Activated naive CD8-positive, alpha-beta T cell treated with anti-CD3 and anti-CD28 coated beads, Interleukin-2, amount 50 U/mL, for 24 hours (primary cell): ENCODE measurements at regions not wholly inside any gene's neighbourhood (a gene's known extent, or its start where the extent isn't known, plus 50 kb on each side); places are given as distances from the start of the nearest gene placed in this dataset.

Source experiments
- ATAC-seq: fragments of 150-1000 bp; cut with Tn5 transposase; one replicate; pipeline ENCODE4 v1.10.0; 2021
- DNase-seq: peaks from one replicate; pipeline ENCODE4 v3.0.0; 2021
- H3K27ac Mint-ChIP-seq: one replicate; pipeline ENCODE4 v1.8.0; 2021; ENCODE audit warnings: mild to moderate bottlenecking, mixed read lengths
- H3K27me3 Mint-ChIP-seq: one replicate; pipeline ENCODE4 v1.8.0; 2021; ENCODE audit warnings: mixed read lengths
- H3K36me3 Mint-ChIP-seq: one replicate; pipeline ENCODE4 v1.8.0; 2021; ENCODE audit warnings: low read depth, mixed read lengths
- H3K4me1 Mint-ChIP-seq: one replicate; pipeline ENCODE4 v1.8.0; 2021; ENCODE audit warnings: mixed read lengths
- H3K4me3 Mint-ChIP-seq: one replicate; pipeline ENCODE4 v1.8.0; 2021; ENCODE audit warnings: mild to moderate bottlenecking, moderate library complexity, mixed read lengths
- H3K9me3 Mint-ChIP-seq: one replicate; pipeline ENCODE4 v1.8.0; 2021; ENCODE audit warnings: mixed read lengths

DNA sequence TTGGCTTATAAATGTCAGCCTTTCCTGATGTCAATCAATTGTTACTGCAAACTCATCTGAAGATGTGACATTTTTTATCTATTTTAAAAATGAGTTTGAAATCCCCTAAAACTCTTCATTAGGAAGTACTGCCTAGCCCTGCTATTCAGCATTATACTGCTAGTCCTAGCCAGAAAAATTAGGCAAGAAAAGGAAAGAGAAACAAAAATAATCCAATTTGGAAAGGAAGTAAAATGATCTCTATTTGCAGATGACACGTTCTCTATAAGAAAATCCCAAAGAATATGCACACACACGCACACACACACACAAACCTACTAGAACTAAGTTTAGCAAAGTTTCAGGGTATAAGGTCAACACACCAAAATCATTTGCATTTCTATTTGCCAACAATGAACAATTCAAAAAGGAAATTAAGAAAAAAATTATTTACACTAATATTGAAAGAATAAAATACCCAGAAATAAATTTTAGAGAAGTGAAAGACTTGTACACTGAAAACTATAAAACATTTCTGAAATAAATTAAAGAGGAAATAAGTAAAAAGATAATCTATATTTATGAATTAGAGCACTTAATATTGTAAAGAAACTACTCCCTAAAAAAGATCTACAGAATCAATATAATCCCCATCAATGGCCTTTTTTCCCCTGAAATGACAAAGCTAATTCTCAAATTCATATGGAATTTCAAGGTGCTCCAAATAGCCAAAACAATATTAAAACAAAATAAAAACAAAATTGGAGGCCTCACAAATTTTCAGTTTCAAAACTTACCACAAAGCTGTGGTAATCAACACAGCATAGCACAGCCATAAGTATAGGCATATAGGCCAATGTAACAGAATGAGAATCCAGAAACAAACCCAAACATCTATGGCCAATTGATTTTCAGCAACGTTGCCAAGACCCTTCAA lies 433.7 kb upstream of the TRIB2 start:
- no peak overlapping the region for H3K27ac Mint-ChIP-seq
- H3K27me3 Mint-ChIP-seq, result peaks cover 3% of the 10 kb centered on the region
- DNase-seq, result no peak
- H3K4me1 Mint-ChIP-seq, result peaks cover 22% of the 10 kb centered on the region
- ATAC-seq, result no peak
- no peak overlapping the region for H3K4me3 Mint-ChIP-seq
- no peaks in the 10 kb centered on the region for H3K9me3 Mint-ChIP-seq
- no peaks in the 10 kb centered on the region for H3K36me3 Mint-ChIP-seq

DNA sequence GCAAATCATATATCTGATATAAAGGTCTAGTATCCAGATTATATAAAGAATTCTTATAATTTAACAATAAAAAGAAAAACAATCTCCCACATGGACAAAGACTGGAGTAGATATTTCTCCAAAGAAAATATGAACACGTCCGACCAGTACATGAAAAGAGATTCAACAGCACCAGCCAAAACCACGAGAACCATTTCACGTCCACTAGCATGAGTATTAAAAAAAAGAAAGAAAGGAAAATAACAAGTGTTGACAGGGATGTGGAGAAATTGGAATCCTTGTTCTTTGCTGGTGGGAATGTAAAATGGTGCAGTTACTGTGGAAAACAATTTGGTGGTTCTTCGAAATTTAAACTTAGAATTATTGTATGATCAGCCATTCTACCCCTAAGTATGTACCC lies 432.7 kb upstream of the TRIB2 start:
- H3K27ac Mint-ChIP-seq, result peak overlapping the region; percentile 70
- H3K36me3 Mint-ChIP-seq, result no peaks in the 10 kb centered on the region
- no peaks in the 10 kb centered on the region for H3K9me3 Mint-ChIP-seq
- no peak for DNase-seq
- no peak for ATAC-seq
- H3K4me1 Mint-ChIP-seq, result peaks cover 25% of the 10 kb centered on the region
- H3K27me3 Mint-ChIP-seq, result peaks cover 3% of the 10 kb centered on the region
- H3K4me3 Mint-ChIP-seq, result no peak overlapping the region

DNA sequence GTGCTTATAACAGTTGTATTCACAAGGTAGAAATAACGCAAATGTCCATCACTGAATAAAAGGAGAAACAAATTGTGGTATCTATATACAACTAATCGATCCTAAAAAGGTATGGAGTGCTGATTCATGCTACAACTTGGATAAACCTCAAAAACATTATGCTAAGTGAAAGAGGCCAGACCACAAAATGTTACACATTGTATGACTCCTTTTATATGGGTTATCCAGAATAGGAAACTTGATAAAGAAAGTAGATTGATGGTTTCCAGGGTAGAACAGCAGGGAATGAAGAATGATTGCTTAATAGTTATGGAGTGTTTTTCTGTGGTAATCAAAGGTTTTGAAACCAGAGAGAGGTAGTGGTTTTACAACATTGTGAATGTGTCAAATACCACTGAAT lies 432.2 kb upstream of the TRIB2 start:
- no peaks in the 10 kb centered on the region for H3K9me3 Mint-ChIP-seq
- H3K4me1 Mint-ChIP-seq, result peaks cover 25% of the 10 kb centered on the region
- H3K27ac Mint-ChIP-seq, result peak overlapping the region; percentile 70
- H3K27me3 Mint-ChIP-seq, result peaks cover 3% of the 10 kb centered on the region
- H3K36me3 Mint-ChIP-seq, result no peaks in the 10 kb centered on the region
- ATAC-seq (peak; percentile 76), DNase-seq (no peak)
- no peak overlapping the region for H3K4me3 Mint-ChIP-seq

DNA sequence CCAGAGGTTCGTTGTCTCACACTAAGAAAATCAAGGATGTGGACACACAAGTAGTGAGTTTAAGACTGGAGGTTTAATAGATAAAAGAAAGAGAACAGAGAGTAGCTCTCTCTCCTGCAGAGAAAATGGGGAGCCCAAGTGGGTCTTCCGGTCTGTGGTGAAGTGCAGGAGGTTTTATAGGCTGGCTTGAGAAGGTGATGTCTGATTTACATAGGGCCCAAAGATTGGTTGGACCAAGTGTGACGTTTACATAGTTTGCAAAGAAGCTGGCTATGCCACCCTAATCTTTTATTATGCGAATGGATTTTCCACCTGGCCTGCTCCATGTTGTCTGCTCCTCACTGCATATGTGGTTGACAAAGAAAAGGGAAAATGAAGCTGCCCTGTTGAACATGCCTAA lies 430.4 kb upstream of the TRIB2 start:
- no peak overlapping the region for H3K4me3 Mint-ChIP-seq
- H3K9me3 Mint-ChIP-seq, result peaks cover 5% of the 10 kb centered on the region
- H3K36me3 Mint-ChIP-seq, result peaks cover 2% of the 10 kb centered on the region
- DNase-seq (no peak), ATAC-seq (no peak)
- no peak overlapping the region for H3K27ac Mint-ChIP-seq
- peaks cover 10% of the 10 kb centered on the region for H3K27me3 Mint-ChIP-seq
- H3K4me1 Mint-ChIP-seq, result peaks cover 27% of the 10 kb centered on the region

DNA sequence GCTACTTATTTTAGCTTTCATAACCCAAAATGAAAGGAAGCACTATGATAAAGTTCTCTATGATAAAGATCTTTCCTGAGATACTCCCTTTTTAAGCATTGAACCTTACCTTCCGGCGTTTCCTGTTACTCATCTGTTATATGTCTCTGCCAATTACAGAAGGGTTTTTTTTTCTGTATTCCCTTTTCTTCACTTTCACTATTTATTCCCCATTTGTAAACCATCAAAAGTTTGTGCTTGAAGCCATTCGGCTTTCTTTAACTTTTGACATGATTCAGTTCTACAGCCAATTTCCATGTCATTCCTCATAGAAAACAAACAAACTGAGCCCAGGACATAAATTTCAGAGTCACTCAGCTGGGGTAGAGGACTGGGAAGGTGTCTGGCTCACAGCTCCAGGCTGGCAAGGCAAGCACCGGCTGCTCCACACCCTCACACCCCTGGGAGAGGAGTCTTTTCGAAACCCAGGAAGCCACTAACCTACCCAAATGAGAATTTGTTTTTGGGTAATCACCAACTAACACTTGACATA lies 429.4 kb upstream of the TRIB2 start:
- H3K9me3 Mint-ChIP-seq, result peaks cover 9% of the 10 kb centered on the region
- no peak overlapping the region for H3K27ac Mint-ChIP-seq
- H3K36me3 Mint-ChIP-seq, result peaks cover 2% of the 10 kb centered on the region
- H3K27me3 Mint-ChIP-seq, result peaks cover 12% of the 10 kb centered on the region
- no peak for DNase-seq
- no peak for ATAC-seq
- H3K4me1 Mint-ChIP-seq, result peaks cover 28% of the 10 kb centered on the region
- H3K4me3 Mint-ChIP-seq, result no peak overlapping the region

DNA sequence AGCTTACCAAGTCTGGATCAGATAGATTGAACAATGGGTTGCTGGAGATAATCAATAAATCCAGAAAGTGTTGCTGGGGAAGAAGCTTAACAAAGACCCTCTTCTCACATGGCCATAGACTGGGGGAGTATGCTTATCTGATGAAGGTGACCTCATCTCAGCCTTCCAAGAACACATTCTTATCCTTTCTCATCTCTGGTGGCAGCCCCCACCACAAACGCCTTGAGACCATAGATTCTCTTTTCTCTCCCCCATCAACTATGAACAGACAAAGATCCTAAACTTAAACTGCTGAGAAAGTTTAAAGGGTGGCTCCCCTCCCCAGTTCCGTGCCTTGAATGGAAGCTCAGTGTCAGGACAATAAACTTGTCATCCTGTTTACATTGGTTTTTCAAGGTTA lies 428.7 kb upstream of the TRIB2 start:
- Mint-ChIP-seq H3K36me3 (peaks cover 3% of the 10 kb centered on the region), H3K4me3 (no peak overlapping the region), H3K4me1 (peaks cover 30% of the 10 kb centered on the region), H3K27me3 (peaks cover 12% of the 10 kb centered on the region), H3K9me3 (peaks cover 9% of the 10 kb centered on the region), H3K27ac (no peak overlapping the region)
- DNase-seq (no peak), ATAC-seq (no peak)

DNA sequence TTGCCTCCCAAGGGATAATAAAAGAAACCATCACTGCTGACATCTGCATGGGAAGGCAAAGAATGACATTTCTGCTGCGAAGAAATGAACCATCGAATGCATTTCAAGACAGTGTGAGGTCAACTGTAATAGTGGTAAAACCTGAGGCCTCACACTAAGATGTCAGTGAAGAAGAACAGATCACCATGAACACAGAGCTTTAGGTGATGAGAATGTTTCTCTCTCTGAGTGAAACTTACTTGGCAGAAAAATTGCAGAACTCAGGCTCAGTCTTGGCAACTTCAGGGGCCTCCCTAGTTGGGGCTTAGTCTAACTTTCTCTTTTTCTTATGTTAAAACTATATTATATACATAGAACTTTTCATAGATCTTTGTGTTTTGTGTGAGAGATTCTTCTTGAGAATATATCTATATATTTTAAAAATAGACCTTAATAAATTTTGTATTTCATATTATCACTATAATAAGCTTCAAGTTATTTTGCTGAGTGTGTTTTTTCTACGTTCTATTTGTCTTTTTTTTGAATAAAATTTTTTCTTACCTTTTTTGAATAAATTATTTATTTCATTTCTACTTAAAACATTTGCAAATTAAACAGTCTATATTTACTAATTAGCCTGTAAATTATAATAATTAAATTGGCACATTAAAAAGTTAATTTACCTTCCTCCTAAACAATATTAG lies 427.5 kb upstream of the TRIB2 start:
- no peak overlapping the region for H3K4me3 Mint-ChIP-seq
- H3K4me1 Mint-ChIP-seq, result peaks cover 40% of the 10 kb centered on the region
- no peak for ATAC-seq
- peaks cover 12% of the 10 kb centered on the region for H3K27me3 Mint-ChIP-seq
- DNase-seq, result no peak
- no peak overlapping the region for H3K27ac Mint-ChIP-seq
- peaks cover 3% of the 10 kb centered on the region for H3K36me3 Mint-ChIP-seq
- H3K9me3 Mint-ChIP-seq, result peaks cover 9% of the 10 kb centered on the region

DNA sequence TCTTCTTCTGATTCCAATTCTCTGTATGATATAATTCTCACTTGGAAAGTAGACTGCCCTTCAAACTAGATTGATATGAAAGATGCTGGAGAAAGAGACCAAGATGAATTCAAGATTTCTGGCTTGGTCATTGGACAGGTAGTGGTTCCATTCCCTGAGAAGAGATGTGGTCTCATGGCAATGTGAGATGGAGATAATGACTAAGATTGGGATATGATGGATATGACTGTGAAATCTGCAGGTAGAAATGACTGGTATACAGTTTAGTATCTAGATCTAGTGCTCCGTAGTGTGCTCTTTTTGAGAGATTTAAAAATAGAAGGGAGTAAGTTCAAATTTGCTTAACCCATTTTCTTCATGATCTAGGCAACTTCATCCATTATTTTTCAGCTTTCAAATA lies 425.4 kb upstream of the TRIB2 start:
- Mint-ChIP-seq H3K4me1 (peaks cover 49% of the 10 kb centered on the region), H3K4me3 (no peak overlapping the region), H3K27me3 (peaks cover 10% of the 10 kb centered on the region), H3K9me3 (peaks cover 13% of the 10 kb centered on the region), H3K36me3 (peaks cover 3% of the 10 kb centered on the region), H3K27ac (no peak overlapping the region)
- ATAC-seq (no peak), DNase-seq (no peak)

DNA sequence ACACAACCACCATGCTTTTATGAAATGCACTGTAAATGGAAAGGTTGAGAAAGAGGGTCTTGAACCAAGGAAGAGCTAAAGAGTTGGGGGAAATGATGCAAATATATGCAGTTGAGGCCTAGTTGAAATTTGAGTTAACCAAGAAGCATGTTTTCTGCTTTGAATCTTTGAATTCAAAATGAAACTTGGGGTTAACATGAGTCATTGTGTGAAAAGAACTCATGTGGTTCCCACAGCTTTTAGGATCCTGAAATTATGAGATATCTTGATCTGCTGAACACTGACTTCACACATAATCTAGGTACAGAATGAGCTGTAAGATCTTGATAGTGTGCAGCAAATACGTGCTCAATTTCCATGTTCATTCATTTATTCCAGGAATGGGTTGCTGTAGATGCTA lies 422.9 kb upstream of the TRIB2 start:
- Mint-ChIP-seq H3K4me1 (peaks cover 40% of the 10 kb centered on the region), H3K27me3 (peaks cover 14% of the 10 kb centered on the region), H3K36me3 (peaks cover 3% of the 10 kb centered on the region), H3K9me3 (peaks cover 13% of the 10 kb centered on the region), H3K27ac (peak overlapping the region; percentile 71), H3K4me3 (no peak overlapping the region)
- no peak for DNase-seq
- ATAC-seq, result peak; percentile 98

DNA sequence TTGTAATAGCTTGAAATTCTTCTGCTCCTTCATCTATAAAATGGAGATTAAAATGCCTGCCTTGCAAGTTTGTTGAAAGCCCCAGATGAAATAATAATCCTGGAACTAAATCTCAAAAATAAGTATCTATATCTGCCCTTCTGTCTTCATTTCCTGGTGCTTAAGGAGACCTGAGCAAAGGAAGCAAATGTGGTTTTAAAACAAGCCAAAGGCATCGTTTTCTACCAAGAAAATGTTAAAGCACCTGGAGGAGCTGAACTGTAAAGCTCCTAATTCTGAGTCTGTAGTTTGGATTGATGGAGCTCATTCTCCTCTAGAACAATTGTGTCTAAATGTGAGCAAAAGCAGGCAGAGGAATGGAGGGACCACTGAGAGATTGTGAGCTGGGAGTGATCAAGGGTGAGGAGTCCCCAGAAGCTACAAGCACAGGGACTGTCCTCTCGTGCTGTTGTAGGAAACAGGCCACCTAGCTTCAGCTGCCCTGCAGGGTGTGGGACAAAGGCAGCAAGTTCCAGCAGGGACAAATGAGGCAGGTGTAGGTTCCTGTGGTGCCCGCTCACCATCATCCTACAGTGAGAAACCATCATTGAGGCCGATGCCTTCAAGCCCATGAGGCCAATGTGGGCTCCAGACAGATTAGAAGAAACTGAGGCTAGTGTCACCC lies 420.7 kb upstream of the TRIB2 start:
- Mint-ChIP-seq H3K36me3 (peaks cover 3% of the 10 kb centered on the region), H3K9me3 (peaks cover 11% of the 10 kb centered on the region), H3K27me3 (peaks cover 9% of the 10 kb centered on the region), H3K4me1 (peaks cover 40% of the 10 kb centered on the region), H3K27ac (no peak overlapping the region), H3K4me3 (no peak overlapping the region)
- ATAC-seq, result no peak
- DNase-seq, result no peak

DNA sequence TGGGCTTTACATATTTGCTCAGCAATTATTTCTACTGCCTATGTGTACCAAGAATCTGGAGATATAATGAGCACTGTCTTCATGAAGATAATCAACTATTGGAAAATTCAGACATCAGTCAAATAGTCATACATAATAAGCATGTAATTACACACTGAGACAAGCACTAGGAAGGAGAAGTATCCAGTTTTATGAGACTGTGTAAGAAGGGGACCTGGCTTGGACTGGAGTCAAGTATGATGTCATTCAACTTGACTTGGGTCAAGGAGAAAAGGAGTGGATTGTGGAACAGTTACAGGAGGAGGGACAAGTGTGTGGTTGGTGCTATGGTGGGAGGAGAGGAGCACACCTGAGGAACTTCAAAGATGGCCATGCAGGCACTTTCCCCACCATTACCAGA lies 419.8 kb upstream of the TRIB2 start:
- peaks cover 1% of the 10 kb centered on the region for H3K36me3 Mint-ChIP-seq
- H3K27ac Mint-ChIP-seq, result no peak overlapping the region
- DNase-seq (no peak), ATAC-seq (no peak)
- H3K9me3 Mint-ChIP-seq, result peaks cover 4% of the 10 kb centered on the region
- peaks cover 46% of the 10 kb centered on the region for H3K4me1 Mint-ChIP-seq
- H3K27me3 Mint-ChIP-seq, result peaks cover 4% of the 10 kb centered on the region
- H3K4me3 Mint-ChIP-seq, result no peak overlapping the region

DNA sequence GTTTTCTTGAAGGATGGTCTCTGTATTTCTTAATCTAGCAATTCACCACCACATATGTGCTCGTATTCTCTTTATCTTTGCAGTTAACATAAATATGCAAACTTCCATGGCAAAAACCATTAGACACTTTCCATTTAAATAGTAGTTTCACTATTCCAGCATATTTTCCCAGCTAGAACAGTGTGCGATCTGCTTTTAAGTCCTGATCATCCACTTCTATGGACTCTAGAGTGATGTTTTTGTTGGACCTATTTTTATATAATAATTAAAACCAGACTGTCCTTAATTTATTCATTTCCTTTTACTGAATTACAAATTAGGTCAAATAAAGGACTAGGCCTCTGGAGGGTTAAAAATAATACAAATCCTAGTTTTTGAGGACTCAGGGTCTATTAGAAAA lies 418.4 kb upstream of the TRIB2 start:
- Mint-ChIP-seq H3K36me3 (no peaks in the 10 kb centered on the region), H3K4me1 (peaks cover 57% of the 10 kb centered on the region), H3K27me3 (peaks cover 4% of the 10 kb centered on the region), H3K27ac (no peak overlapping the region), H3K9me3 (peaks cover 4% of the 10 kb centered on the region), H3K4me3 (no peak overlapping the region)
- DNase-seq (no peak), ATAC-seq (no peak)

DNA sequence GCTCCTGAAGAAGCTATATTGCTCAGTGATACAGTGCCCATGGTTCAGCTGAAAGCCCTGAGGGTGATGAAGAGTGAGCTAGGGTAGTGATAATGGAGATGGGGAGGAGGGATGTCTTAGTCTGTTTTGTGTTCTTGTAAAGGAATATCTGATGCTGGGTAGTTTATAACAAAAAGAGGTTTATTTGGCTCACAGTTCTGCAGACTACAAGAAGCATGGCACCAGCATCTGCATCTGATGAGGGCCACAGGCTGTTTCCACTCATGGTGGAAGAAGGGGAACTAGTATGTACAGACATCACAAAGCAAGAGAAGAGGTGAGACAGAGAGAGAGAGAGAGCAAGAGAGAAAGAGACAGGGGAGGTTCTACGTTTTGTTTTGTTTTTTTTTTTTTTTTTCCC lies 417.3 kb upstream of the TRIB2 start:
- H3K4me1 Mint-ChIP-seq, result peaks cover 54% of the 10 kb centered on the region
- H3K27me3 Mint-ChIP-seq, result peaks cover 4% of the 10 kb centered on the region
- DNase-seq, result no peak
- peaks cover 3% of the 10 kb centered on the region for H3K9me3 Mint-ChIP-seq
- ATAC-seq, result no peak
- no peak overlapping the region for H3K4me3 Mint-ChIP-seq
- no peaks in the 10 kb centered on the region for H3K36me3 Mint-ChIP-seq
- H3K27ac Mint-ChIP-seq, result no peak overlapping the region

DNA sequence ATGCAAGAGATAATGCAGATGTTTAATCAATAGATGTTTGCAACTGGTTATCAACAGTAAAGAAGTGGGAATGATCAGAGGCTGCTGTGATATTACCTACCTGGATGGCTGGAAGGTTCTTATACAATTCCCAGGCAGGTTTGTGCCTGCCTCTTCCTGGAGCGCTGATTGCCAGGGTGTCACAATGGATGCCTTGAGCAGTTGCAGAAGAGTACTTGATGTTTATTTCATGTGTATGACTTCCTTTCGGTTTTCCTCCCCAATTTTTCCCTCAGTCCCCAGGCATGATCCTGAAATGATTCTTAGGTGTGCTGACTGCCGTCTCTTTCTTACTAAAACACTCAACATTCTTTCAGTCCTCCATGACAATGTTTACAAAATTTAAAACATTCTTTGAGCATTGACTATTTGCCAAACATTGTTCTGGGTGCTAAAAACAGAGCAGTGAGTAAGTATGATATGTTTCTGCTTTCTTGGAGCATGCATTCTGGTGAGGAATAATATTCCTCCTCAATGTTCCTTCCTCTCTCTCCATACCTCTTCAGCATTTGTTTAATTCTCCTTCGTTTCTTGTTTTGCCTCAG lies 416.6 kb upstream of the TRIB2 start:
- Mint-ChIP-seq H3K4me3 (no peak overlapping the region), H3K36me3 (no peaks in the 10 kb centered on the region), H3K4me1 (peaks cover 47% of the 10 kb centered on the region), H3K27me3 (peaks cover 4% of the 10 kb centered on the region), H3K27ac (no peak overlapping the region), H3K9me3 (no peaks in the 10 kb centered on the region)
- ATAC-seq, result no peak
- no peak for DNase-seq
